ENCODE measurements at regions not wholly inside any gene's neighbourhood (a gene's known extent, or its start where the extent isn't known, plus 50 kb on each side); places are given as distances from the start of the nearest gene placed in this dataset.
A peak's percentile ranks its signal among the peaks of the same experiment; 100 is the strongest.
"Not testable (repeated sequence)": the region's sequence is repeated elsewhere in the genome, so short reads cannot be mapped to it uniquely, and the experiment has no call there.

DNA sequence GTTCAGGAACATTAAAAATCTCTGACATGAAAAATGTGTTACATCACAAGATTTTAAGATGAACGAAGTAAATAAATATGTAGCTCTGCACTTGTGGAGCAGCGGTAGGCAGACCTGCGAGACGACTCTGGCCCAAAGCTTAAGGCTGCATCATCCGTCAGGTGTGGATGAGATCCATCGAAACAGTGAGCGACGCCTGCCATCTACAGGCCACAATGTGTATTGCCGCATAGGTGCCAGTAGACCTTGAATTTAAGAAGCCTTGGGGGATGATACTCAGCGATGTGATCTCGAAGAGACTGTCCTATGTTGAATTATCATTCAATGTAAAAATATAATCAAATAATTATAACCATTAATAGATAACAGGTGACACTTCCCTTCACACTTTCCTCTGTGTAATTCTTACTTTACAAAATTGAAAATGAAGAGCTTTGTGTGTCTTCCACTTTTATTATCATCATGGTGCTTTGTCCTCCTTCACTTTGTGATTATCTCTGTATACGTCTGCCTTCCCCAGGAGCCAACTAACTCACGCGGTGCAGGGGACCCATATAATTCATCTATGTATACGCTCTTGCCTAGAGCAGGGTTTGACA, 851.0 kb downstream of the RAB28 start:
- TF ChIP-seq, protein P1, sequence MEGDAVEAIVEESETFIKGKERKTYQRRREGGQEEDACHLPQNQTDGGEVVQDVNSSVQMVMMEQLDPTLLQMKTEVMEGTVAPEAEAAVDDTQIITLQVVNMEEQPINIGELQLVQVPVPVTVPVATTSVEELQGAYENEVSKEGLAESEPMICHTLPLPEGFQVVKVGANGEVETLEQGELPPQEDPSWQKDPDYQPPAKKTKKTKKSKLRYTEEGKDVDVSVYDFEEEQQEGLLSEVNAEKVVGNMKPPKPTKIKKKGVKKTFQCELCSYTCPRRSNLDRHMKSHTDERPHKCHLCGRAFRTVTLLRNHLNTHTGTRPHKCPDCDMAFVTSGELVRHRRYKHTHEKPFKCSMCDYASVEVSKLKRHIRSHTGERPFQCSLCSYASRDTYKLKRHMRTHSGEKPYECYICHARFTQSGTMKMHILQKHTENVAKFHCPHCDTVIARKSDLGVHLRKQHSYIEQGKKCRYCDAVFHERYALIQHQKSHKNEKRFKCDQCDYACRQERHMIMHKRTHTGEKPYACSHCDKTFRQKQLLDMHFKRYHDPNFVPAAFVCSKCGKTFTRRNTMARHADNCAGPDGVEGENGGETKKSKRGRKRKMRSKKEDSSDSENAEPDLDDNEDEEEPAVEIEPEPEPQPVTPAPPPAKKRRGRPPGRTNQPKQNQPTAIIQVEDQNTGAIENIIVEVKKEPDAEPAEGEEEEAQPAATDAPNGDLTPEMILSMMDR (IDR thresholded peaks at IDR 0.05; ENCODE audit: low read depth, low read length) = peak; percentile 90
- peak; percentile 86 for DNase-seq
- no peaks in the 10 kb centered on the region for H3K36me3 ChIP-seq
- no peak overlapping the region for H3K27ac ChIP-seq
- no peak overlapping the region for H3K4me3 ChIP-seq (ENCODE audit: low read depth, low read length)
- peaks cover 8% of the 10 kb centered on the region for H3K9me3 ChIP-seq (ENCODE audit: severe bottlenecking)
- no peaks in the 10 kb centered on the region for H3K27me3 ChIP-seq (ENCODE audit: insufficient read depth, low read depth, severe bottlenecking)

DNA sequence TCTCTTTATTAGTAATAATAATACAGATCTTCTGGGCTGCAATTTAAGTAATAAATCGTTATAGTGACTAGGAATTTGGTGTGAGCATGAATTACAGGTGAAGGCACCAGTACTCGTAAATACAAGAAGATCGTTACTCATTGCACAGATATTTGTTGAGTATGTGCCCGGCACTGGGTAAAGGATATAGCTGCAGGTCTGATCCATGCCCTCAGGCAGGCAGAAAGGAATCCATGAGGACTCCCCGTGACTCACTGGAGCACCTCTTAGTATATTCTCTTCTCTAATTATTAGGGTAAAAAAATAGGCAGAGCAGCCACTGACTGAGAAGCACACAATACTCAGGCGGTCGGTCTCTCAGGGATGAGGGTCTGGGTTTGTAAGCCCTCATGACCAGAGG, 868.3 kb downstream of the RAB28 start:
- no peak for DNase-seq
- H3K27ac ChIP-seq = no peak overlapping the region
- no peaks in the 10 kb centered on the region for H3K36me3 ChIP-seq

DNA sequence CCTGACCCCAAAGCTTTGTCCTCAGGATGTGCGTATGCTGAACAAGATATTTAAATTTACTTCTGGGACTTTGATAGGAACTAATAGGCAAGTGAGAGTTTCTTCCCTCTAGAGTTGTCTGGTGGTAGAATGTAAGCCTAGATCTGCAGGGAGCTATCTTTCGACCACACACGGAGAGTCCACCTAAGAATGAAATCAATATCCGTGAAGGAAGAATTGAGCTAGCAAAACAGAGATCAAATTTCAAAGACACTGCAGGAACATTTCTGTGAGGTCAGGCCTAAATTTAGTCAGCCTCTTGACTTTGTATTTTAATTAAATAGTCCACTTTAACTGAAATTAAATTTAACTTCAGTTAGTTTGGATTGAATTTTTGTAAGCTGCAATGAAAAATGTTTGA, 871.3 kb downstream of the RAB28 start:
- H3K9me3 ChIP-seq (ENCODE audit: severe bottlenecking) = no peaks in the 10 kb centered on the region
- no peak for DNase-seq
- H3K4me3 ChIP-seq (ENCODE audit: low read depth, low read length) = no peak overlapping the region
- no peaks in the 10 kb centered on the region for H3K27me3 ChIP-seq (ENCODE audit: insufficient read depth, low read depth, severe bottlenecking)
- TF ChIP-seq, protein P1 (IDR thresholded peaks at IDR 0.05; ENCODE audit: low read depth, low read length) = no peak
- no peak overlapping the region for H3K27ac ChIP-seq
- no peaks in the 10 kb centered on the region for H3K36me3 ChIP-seq

More for the DNA sequence above, 868.3 kb downstream of the RAB28 start:
- H3K9me3 ChIP-seq (ENCODE audit: severe bottlenecking) = no peaks in the 10 kb centered on the region
- TF ChIP-seq, protein P1 (IDR thresholded peaks at IDR 0.05; ENCODE audit: low read depth, low read length) = no peak
- H3K4me3 ChIP-seq (ENCODE audit: low read depth, low read length) = no peak overlapping the region
- H3K27me3 ChIP-seq (ENCODE audit: insufficient read depth, low read depth, severe bottlenecking) = no peaks in the 10 kb centered on the region

DNA sequence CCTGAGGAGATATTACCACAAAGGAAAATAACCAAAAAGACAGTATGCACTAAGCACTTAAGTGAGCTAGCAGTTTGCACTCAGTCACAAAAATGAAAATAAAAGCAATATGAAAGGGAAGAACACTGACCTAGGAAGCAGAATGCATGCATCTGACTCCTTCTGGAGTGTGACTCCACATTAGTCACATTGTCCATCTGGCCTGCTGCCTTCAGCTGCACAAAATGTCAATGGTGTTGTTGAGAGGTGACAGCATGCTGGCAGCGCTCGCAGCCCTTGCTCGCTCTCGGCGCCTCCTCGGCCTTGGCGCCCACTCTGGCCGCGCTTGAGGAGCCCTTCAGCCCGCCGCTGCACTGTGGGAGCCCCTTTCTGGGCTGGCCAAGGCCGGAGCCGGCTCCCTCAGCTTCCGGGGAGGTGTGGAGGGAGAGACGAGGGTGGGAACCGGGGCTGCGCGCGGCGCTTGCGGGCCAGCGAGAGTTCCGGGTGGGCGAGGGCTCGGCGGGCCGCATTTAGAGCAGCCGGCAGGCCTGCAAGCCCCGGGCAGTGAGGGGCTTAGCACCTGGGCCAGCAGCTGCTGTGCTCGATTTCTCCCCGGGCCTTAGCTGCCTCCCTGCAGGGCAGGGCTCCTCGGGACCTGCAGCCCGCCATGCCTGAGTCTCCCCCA, 874.8 kb downstream of the RAB28 start:
- H3K27ac ChIP-seq; H3K36me3 ChIP-seq; H3K27me3 ChIP-seq (ENCODE audit: insufficient read depth, low read depth, severe bottlenecking); H3K4me3 ChIP-seq (ENCODE audit: low read depth, low read length); H3K9me3 ChIP-seq (ENCODE audit: severe bottlenecking); DNase-seq: not testable (repeated sequence)

DNA sequence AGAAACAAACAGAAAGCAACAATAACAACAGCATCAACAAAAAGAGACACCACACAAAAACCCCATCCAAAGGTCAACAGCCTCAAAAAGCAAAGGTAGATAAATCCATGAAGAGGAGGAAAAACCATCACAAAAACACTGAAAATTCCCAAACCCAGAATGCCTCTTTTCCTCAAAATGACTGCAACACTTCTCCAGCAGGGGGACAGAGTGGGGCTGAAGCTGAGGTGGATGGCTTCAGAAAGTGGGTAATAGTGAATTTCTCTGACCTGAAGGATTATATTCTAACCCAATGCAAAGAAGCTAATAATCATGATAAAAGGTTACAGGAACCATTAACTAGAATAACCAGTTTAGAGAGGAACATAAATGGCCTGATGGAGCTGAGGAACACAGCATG, 888.2 kb downstream of the RAB28 start:
- no peak for DNase-seq
- no peaks in the 10 kb centered on the region for H3K36me3 ChIP-seq

DNA sequence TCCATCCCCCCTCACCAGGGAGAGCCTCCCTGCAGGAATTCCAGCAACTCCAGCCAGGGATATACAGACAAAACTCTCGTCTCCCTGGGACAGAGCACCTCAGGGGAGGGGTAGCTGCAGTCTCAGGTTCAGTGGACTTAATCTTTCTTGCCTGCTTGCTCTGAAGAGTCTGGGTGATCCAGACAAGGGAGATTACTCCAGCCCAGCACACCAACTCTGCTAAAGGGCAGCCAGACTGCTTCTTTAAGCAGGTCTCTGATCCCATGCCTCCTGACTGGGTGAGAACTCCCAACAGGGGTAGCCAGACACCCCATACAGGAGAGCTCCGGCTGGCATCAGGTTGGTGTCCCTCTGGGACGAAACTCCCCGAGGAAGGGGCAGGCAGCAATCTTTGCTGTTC, 888.7 kb downstream of the RAB28 start:
- Histone ChIP-seq H3K9me3 (ENCODE audit: severe bottlenecking) (peaks cover 4% of the 10 kb centered on the region), H3K4me3 (ENCODE audit: low read depth, low read length) (no peak overlapping the region), H3K27ac (no peak overlapping the region), H3K36me3 (no peaks in the 10 kb centered on the region), H3K27me3 (ENCODE audit: insufficient read depth, low read depth, severe bottlenecking) (no peaks in the 10 kb centered on the region)
- peak; percentile 71 for DNase-seq
- TF ChIP-seq, protein P1 (IDR thresholded peaks at IDR 0.05; ENCODE audit: low read depth, low read length) = no peak

More for the DNA sequence above, 888.2 kb downstream of the RAB28 start:
- TF ChIP-seq, protein P1 (IDR thresholded peaks at IDR 0.05; ENCODE audit: low read depth, low read length) = peak; percentile 27; the same call in 1 of the 2 replicates
- no peak overlapping the region for H3K27ac ChIP-seq
- H3K4me3 ChIP-seq (ENCODE audit: low read depth, low read length) = no peak overlapping the region
- no peaks in the 10 kb centered on the region for H3K27me3 ChIP-seq (ENCODE audit: insufficient read depth, low read depth, severe bottlenecking)
- H3K9me3 ChIP-seq (ENCODE audit: severe bottlenecking) = peaks cover 4% of the 10 kb centered on the region
